ENCODE measurements at regions not wholly inside any gene's neighbourhood (a gene's known extent, or its start where the extent isn't known, plus 50 kb on each side); places are given as distances from the start of the nearest gene placed in this dataset.

GRCh38 chr1:38115682-38116202 is 69.1 kb upstream of the POU3F1 start:
- TF ChIP-seq ZFX (IDR thresholded peaks at IDR 0.05), result no peak
- no peak for TF ChIP-seq CTCF (conservative IDR thresholded peaks at IDR 0.05)
